ENCODE measurements at regions not wholly inside any gene's neighbourhood (a gene's known extent, or its start where the extent isn't known, plus 50 kb on each side); places are given as distances from the start of the nearest gene placed in this dataset.

DNA sequence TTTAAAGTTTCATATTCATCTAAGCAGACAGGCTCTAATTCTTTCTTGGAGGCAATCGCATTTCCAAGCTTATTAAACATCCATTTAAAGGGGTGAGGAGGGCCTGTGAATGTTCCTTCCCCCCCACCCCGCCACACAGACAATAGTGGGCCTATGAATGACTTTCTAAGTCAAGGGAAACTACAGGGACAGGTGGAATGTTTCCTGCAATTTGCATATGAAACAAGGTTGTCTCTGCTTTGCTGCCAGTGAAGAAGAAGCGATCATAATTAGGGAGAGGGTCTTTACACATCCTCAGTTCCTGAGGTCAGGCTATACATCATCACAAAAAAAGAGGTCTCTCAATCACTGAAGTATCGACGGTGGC lies 127.9 kb upstream of the OPCML start:
- CTCF ChIA-PET: interaction anchor here (0.8 to 2.4 kb wide), 6 partner anchors 9 to 582 kb away, joined by 3 to 6 read pairs (median 4); no protein-coding TSS in a partner anchor
- ATAC-seq (peak; percentile 89), DNase-seq (ENCODE audit: low spot score) (no peak)
- Mint-ChIP-seq H3K9me3 (no peaks in the 10 kb centered on the region), H3K27ac (peak overlapping the region; percentile 69), H3K27me3 (ENCODE audit: low read depth) (no peaks in the 10 kb centered on the region; the same call in 1 of the 2 replicates), H3K36me3 (no peaks in the 10 kb centered on the region), H3K4me3 (peak overlapping the region; percentile 6), H3K4me1 (peaks cover 27% of the 10 kb centered on the region)
- TF ChIP-seq MYBL2 (CRISPR knock-in tag; IDR thresholded peaks at IDR 0.05) (no peak), TEAD4 (CRISPR knock-in tag; IDR thresholded peaks at IDR 0.05) (no peak), ZNF396 (CRISPR knock-in tag; IDR thresholded peaks at IDR 0.05; ENCODE audit: borderline replicate concordance) (no peak), ZNF232 (CRISPR knock-in tag; IDR thresholded peaks at IDR 0.05) (no peak), SMAD3 (CRISPR knock-in tag; IDR thresholded peaks at IDR 0.05; ENCODE audit: borderline replicate concordance) (no peak)
- TF ChIP-seq, protein P1, sequence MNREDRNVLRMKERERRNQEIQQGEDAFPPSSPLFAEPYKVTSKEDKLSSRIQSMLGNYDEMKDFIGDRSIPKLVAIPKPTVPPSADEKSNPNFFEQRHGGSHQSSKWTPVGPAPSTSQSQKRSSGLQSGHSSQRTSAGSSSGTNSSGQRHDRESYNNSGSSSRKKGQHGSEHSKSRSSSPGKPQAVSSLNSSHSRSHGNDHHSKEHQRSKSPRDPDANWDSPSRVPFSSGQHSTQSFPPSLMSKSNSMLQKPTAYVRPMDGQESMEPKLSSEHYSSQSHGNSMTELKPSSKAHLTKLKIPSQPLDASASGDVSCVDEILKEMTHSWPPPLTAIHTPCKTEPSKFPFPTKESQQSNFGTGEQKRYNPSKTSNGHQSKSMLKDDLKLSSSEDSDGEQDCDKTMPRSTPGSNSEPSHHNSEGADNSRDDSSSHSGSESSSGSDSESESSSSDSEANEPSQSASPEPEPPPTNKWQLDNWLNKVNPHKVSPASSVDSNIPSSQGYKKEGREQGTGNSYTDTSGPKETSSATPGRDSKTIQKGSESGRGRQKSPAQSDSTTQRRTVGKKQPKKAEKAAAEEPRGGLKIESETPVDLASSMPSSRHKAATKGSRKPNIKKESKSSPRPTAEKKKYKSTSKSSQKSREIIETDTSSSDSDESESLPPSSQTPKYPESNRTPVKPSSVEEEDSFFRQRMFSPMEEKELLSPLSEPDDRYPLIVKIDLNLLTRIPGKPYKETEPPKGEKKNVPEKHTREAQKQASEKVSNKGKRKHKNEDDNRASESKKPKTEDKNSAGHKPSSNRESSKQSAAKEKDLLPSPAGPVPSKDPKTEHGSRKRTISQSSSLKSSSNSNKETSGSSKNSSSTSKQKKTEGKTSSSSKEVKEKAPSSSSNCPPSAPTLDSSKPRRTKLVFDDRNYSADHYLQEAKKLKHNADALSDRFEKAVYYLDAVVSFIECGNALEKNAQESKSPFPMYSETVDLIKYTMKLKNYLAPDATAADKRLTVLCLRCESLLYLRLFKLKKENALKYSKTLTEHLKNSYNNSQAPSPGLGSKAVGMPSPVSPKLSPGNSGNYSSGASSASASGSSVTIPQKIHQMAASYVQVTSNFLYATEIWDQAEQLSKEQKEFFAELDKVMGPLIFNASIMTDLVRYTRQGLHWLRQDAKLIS (CRISPR knock-in tag; IDR thresholded peaks at IDR 0.05; ENCODE audit: borderline replicate concordance): no peak
- TF ChIP-seq, protein P2, sequence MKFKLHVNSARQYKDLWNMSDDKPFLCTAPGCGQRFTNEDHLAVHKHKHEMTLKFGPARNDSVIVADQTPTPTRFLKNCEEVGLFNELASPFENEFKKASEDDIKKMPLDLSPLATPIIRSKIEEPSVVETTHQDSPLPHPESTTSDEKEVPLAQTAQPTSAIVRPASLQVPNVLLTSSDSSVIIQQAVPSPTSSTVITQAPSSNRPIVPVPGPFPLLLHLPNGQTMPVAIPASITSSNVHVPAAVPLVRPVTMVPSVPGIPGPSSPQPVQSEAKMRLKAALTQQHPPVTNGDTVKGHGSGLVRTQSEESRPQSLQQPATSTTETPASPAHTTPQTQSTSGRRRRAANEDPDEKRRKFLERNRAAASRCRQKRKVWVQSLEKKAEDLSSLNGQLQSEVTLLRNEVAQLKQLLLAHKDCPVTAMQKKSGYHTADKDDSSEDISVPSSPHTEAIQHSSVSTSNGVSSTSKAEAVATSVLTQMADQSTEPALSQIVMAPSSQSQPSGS (CRISPR knock-in tag; IDR thresholded peaks at IDR 0.05; ENCODE audit: borderline replicate concordance, low read depth): no peak
- POLR2A ChIA-PET: no interaction called here

DNA sequence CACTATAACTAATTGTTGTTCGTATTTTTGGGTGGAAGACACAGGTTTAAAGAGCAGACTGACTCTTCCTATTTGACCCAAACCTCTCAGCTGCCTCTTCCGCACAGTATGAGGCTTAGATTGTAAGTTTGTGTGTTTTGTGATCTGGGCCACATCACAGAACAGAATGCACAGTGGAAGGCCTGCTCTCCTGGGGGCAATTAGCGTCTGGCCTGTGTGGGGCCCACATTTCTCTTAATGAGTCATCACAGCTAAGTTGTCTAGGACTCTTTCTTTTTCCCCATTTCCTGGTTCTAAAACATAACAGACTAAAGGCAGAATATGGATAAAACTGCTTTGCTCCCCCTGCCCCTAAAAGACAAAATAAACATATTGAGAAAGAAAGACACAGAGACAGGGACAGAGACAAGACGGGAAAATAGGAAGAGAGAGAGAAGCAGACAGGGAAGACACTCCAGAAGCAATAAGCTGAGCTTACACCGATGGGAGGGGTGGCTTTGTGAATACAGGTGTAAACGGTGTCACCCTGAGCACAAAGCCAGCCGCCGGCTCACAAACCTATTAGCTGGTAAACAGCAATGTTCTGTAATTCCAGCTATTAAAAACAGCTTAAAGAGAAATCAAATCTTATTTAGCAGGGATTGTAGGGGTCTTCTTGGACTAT lies 127.4 kb upstream of the OPCML start:
- CTCF ChIA-PET: interaction anchor here (0.8 to 2.4 kb wide), 6 partner anchors 10 to 581 kb away, joined by 3 to 6 read pairs (median 4); no protein-coding TSS in a partner anchor
- Mint-ChIP-seq H3K36me3 (no peaks in the 10 kb centered on the region), H3K4me1 (peaks cover 30% of the 10 kb centered on the region), H3K9me3 (no peaks in the 10 kb centered on the region), H3K27me3 (ENCODE audit: low read depth) (no peaks in the 10 kb centered on the region; the same call in none of the 2 replicates), H3K4me3 (peak overlapping the region; percentile 6; the same call in 1 of the 2 replicates), H3K27ac (peak overlapping the region; percentile 34; the same call in 1 of the 2 replicates)
- no peak for DNase-seq (ENCODE audit: low spot score)
- TF ChIP-seq, protein P3, sequence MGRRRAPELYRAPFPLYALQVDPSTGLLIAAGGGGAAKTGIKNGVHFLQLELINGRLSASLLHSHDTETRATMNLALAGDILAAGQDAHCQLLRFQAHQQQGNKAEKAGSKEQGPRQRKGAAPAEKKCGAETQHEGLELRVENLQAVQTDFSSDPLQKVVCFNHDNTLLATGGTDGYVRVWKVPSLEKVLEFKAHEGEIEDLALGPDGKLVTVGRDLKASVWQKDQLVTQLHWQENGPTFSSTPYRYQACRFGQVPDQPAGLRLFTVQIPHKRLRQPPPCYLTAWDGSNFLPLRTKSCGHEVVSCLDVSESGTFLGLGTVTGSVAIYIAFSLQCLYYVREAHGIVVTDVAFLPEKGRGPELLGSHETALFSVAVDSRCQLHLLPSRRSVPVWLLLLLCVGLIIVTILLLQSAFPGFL (CRISPR knock-in tag; IDR thresholded peaks at IDR 0.05; ENCODE audit: borderline replicate concordance): no peak
- TF ChIP-seq TP53 (CRISPR knock-in tag; IDR thresholded peaks at IDR 0.05): no peak
- TF ChIP-seq, protein P4, sequence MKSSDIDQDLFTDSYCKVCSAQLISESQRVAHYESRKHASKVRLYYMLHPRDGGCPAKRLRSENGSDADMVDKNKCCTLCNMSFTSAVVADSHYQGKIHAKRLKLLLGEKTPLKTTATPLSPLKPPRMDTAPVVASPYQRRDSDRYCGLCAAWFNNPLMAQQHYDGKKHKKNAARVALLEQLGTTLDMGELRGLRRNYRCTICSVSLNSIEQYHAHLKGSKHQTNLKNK (CRISPR knock-in tag; IDR thresholded peaks at IDR 0.05): no peak
- TF ChIP-seq, protein P5, sequence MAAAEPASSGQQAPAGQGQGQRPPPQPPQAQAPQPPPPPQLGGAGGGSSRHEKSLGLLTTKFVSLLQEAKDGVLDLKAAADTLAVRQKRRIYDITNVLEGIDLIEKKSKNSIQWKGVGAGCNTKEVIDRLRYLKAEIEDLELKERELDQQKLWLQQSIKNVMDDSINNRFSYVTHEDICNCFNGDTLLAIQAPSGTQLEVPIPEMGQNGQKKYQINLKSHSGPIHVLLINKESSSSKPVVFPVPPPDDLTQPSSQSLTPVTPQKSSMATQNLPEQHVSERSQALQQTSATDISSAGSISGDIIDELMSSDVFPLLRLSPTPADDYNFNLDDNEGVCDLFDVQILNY (CRISPR knock-in tag; IDR thresholded peaks at IDR 0.05): no peak
- POLR2A ChIA-PET: no interaction called here
- peak; percentile 60 for ATAC-seq

DNA sequence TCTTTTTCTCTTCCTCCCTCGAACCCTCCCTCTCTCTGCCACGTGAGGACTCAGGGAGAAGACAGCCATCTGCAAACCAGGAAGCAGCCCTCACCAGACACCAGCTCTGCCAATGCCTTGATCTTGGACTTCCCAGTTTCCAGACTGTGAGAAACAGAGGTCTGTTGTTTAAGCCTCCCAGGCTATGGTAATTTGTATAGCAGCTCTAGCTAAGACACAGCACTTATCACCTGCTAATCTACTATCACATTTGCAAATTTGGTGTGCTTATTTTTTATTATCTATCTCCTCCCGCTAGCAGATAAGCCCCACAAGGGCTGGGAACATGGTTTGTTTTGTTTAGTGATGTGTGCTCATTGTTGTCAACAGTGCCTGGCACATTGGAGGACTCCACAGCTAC lies 124.8 kb upstream of the OPCML start:
- Mint-ChIP-seq H3K27ac (no peak overlapping the region), H3K36me3 (no peaks in the 10 kb centered on the region), H3K4me3 (no peak overlapping the region), H3K4me1 (peaks cover 45% of the 10 kb centered on the region), H3K27me3 (ENCODE audit: low read depth) (peaks cover 3% of the 10 kb centered on the region), H3K9me3 (no peaks in the 10 kb centered on the region)
- CTCF ChIA-PET: no interaction called here
- POLR2A ChIA-PET: no interaction called here
- ATAC-seq (no peak), DNase-seq (ENCODE audit: low spot score) (no peak)
- TF ChIP-seq, protein P6, sequence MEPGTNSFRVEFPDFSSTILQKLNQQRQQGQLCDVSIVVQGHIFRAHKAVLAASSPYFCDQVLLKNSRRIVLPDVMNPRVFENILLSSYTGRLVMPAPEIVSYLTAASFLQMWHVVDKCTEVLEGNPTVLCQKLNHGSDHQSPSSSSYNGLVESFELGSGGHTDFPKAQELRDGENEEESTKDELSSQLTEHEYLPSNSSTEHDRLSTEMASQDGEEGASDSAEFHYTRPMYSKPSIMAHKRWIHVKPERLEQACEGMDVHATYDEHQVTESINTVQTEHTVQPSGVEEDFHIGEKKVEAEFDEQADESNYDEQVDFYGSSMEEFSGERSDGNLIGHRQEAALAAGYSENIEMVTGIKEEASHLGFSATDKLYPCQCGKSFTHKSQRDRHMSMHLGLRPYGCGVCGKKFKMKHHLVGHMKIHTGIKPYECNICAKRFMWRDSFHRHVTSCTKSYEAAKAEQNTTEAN (CRISPR knock-in tag; IDR thresholded peaks at IDR 0.05): no peak
- TF ChIP-seq, protein P7, sequence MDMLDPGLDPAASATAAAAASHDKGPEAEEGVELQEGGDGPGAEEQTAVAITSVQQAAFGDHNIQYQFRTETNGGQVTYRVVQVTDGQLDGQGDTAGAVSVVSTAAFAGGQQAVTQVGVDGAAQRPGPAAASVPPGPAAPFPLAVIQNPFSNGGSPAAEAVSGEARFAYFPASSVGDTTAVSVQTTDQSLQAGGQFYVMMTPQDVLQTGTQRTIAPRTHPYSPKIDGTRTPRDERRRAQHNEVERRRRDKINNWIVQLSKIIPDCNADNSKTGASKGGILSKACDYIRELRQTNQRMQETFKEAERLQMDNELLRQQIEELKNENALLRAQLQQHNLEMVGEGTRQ (CRISPR knock-in tag; IDR thresholded peaks at IDR 0.05): no peak
- TF ChIP-seq KAT7 (CRISPR knock-in tag; IDR thresholded peaks at IDR 0.05; ENCODE audit: borderline replicate concordance) (no peak), HMGA2 (CRISPR knock-in tag; IDR thresholded peaks at IDR 0.05) (no peak), NFYB (CRISPR knock-in tag; conservative IDR thresholded peaks at IDR 0.05; ENCODE audit: low read depth) (no peak), ETV6 (CRISPR knock-in tag; IDR thresholded peaks at IDR 0.05) (no peak), SP1 (CRISPR knock-in tag; conservative IDR thresholded peaks at IDR 0.05) (no peak), TCF7 (CRISPR knock-in tag; IDR thresholded peaks at IDR 0.05; ENCODE audit: low read depth) (no peak), ZNF138 (CRISPR knock-in tag; conservative IDR thresholded peaks at IDR 0.05) (no peak)
